ENCODE measurements at regions not wholly inside any gene's neighbourhood (a gene's known extent, or its start where the extent isn't known, plus 50 kb on each side); places are given as distances from the start of the nearest gene placed in this dataset.

- DNase-seq (ENCODE audit: insufficient read length), result no peak
- no peak for TF ChIP-seq POLR2AphosphoS5 (IDR thresholded peaks at IDR 0.05; ENCODE audit: low read depth, low read length)
- TF ChIP-seq POLR2A (IDR thresholded peaks at IDR 0.05; ENCODE audit: low read depth, low read length), result no peak
Measured at GRCh38 chr4:34676400-34676799, 1567.9 kb downstream of the ARAP2 start.

DNA sequence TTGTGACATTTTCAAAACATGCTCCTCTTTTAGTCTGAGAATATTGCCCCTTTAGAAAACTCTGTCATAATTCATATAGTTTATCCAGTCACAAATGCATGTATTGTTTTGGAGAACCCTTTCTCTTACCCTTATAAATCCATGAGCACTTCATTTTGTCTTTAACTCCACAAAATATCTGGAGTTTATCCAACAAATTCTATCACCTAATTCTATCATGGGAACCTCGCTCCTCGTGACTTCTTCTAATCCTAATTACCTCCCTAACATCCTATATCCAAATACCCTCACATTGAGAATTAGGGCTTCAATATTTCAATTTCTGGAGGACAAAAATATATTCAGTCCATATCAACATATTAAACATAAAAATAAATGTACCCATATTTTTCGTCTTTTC lies 1565.9 kb downstream of the ARAP2 start:
- no peak for FAIRE-seq
- TF ChIP-seq POLR2AphosphoS5 (IDR thresholded peaks at IDR 0.05; ENCODE audit: low read depth, low read length) (no peak), TAF1 (IDR thresholded peaks at IDR 0.05; ENCODE audit: borderline replicate concordance, low read depth, low read length) (no peak), POLR2A (IDR thresholded peaks at IDR 0.05; ENCODE audit: low read depth, low read length) (no peak)

More at GRCh38 chr4:34676400-34676799, 1567.9 kb downstream of the ARAP2 start:
- FAIRE-seq, result no peak

DNA sequence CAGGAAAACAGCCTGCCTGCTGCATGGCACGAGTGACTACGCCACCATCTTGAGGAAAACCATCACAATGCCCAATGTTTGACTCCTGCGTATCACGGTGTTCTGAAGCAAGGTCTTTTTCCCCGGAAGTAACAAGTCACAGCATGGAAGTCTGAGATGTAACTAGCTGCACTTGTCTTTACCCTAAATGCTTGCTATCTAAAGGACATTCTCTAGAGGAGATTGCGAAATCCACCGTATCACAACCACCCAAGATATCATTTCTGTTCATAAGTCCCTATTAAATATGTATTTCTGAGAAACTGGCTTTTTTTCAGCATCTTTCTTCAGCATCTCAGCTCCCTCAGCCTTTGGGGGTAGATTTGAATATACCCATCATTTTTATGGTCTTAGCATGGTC lies 1565.1 kb downstream of the ARAP2 start:
- DNase-seq (ENCODE audit: insufficient read length), result no peak
- no peak for FAIRE-seq
- TF ChIP-seq POLR2A (IDR thresholded peaks at IDR 0.05; ENCODE audit: low read depth, low read length) (no peak), TAF1 (IDR thresholded peaks at IDR 0.05; ENCODE audit: borderline replicate concordance, low read depth, low read length) (no peak), POLR2AphosphoS5 (IDR thresholded peaks at IDR 0.05; ENCODE audit: low read depth, low read length) (no peak)

More for the DNA sequence above, 1565.9 kb downstream of the ARAP2 start:
- no peak for DNase-seq (ENCODE audit: insufficient read length)

GRCh38 chr4:34709564-34709963 lies 1534.8 kb downstream of the ARAP2 start:
- TF ChIP-seq POLR2AphosphoS5 (IDR thresholded peaks at IDR 0.05; ENCODE audit: low read depth, low read length) (no peak), POLR2A (IDR thresholded peaks at IDR 0.05; ENCODE audit: low read depth, low read length) (no peak), TAF1 (IDR thresholded peaks at IDR 0.05; ENCODE audit: borderline replicate concordance, low read depth, low read length) (no peak)
- FAIRE-seq (no peak), DNase-seq (ENCODE audit: insufficient read length) (no peak)

DNA sequence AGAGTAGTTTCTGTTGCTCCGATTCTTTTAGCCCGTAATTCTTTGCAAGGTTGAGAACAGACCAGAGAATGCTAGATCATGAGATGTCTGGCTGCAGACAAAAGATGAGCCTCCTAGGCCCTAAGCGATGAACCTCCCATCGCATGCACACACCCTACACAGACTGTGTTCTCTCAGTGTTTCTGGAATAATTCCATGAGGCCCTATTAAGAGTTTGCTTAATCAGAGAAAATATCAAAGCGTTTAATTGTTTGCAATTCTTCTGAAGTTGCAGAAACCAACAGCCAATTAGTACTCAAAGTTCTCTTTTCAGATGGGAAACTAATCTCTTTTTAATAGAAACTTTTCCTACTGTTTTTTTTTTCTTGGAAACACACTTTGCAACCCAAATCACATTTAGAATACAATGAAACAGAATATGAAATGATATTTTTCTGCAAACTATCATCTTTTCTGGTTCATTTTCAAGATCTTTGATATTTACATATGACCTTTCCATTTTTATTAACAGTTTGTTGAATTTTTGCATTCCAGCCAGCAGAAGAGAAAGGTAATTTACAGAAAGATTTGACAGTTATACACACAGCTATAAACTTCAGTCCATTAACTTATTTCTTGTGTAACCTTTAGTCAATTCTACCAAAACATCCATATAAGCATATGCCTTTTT lies 1525.6 kb downstream of the ARAP2 start:
- DNase-seq (ENCODE audit: insufficient read length) (no peak), FAIRE-seq (no peak)
- TF ChIP-seq TAF1 (IDR thresholded peaks at IDR 0.05; ENCODE audit: borderline replicate concordance, low read depth, low read length) (no peak), POLR2AphosphoS5 (IDR thresholded peaks at IDR 0.05; ENCODE audit: low read depth, low read length) (no peak)

DNA sequence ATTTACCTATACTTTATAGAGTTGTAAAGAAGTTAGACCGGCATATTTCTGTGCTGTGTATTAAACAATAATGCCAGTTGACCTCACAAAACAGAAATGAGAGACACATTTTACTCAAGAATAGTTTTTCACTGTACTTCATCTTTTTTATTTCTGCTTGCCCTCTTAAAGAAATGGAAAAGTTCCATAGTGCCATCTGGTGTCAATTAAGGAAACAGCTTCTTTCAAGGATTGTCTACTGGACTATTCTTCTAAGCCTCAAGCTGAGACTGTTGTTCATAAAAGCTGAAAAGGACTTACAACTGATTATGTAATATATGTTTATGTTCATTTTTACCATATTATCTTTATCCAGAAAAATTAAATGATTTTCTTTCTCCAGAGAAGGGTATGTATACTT lies 1523.7 kb downstream of the ARAP2 start:
- FAIRE-seq (no peak), DNase-seq (ENCODE audit: insufficient read length) (no peak)
- TF ChIP-seq TAF1 (IDR thresholded peaks at IDR 0.05; ENCODE audit: borderline replicate concordance, low read depth, low read length) (no peak), POLR2A (IDR thresholded peaks at IDR 0.05; ENCODE audit: low read depth, low read length) (no peak)

GRCh38 chr4:34721835-34722234 lies 1522.5 kb downstream of the ARAP2 start:
- TF ChIP-seq POLR2A (IDR thresholded peaks at IDR 0.05; ENCODE audit: low read depth, low read length), result no peak
- TF ChIP-seq POLR2AphosphoS5 (IDR thresholded peaks at IDR 0.05; ENCODE audit: low read depth, low read length), result no peak
- TF ChIP-seq TAF1 (IDR thresholded peaks at IDR 0.05; ENCODE audit: borderline replicate concordance, low read depth, low read length), result no peak
- DNase-seq (ENCODE audit: insufficient read length) (no peak), FAIRE-seq (no peak)

DNA sequence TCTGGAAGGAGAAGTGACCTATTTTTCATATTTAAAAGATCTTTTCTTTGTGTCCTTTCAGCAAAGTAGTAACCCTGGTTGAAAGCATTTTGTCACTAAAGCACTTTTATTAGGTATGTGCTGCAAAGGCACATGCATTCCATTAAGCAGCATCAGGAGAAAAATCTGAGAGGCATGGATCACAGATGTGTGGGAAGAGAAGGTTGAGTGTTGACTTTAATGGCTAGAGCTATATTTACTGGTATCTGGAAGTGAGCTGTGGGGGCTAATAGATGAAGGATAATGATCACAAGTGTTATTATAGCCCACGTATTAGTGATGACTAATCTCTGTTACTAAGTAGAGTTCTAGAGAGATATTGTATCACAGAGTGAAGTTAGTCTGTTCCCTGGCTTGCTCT lies 1520.7 kb downstream of the ARAP2 start:
- no peak for DNase-seq (ENCODE audit: insufficient read length)
- TF ChIP-seq POLR2A (IDR thresholded peaks at IDR 0.05; ENCODE audit: low read depth, low read length) (no peak), POLR2AphosphoS5 (IDR thresholded peaks at IDR 0.05; ENCODE audit: low read depth, low read length) (no peak), TAF1 (IDR thresholded peaks at IDR 0.05; ENCODE audit: borderline replicate concordance, low read depth, low read length) (no peak)
- FAIRE-seq, result no peak

- FAIRE-seq (no peak), DNase-seq (ENCODE audit: insufficient read length) (no peak)
- no peak for TF ChIP-seq POLR2AphosphoS5 (IDR thresholded peaks at IDR 0.05; ENCODE audit: low read depth, low read length)
- TF ChIP-seq POLR2A (IDR thresholded peaks at IDR 0.05; ENCODE audit: low read depth, low read length), result no peak
Measured at GRCh38 chr4:34724491-34724890, 1519.8 kb downstream of the ARAP2 start.

GRCh38 chr4:34731070-34731469 lies 1513.2 kb downstream of the ARAP2 start:
- DNase-seq (ENCODE audit: insufficient read length) (no peak), FAIRE-seq (no peak)
- TF ChIP-seq TAF1 (IDR thresholded peaks at IDR 0.05; ENCODE audit: borderline replicate concordance, low read depth, low read length), result no peak
- TF ChIP-seq POLR2AphosphoS5 (IDR thresholded peaks at IDR 0.05; ENCODE audit: low read depth, low read length), result no peak
- no peak for TF ChIP-seq POLR2A (IDR thresholded peaks at IDR 0.05; ENCODE audit: low read depth, low read length)

- no peak for TF ChIP-seq POLR2A (IDR thresholded peaks at IDR 0.05; ENCODE audit: low read depth, low read length)
- no peak for TF ChIP-seq TAF1 (IDR thresholded peaks at IDR 0.05; ENCODE audit: borderline replicate concordance, low read depth, low read length)
- TF ChIP-seq POLR2AphosphoS5 (IDR thresholded peaks at IDR 0.05; ENCODE audit: low read depth, low read length), result no peak
- no peak for DNase-seq (ENCODE audit: insufficient read length)
- no peak for FAIRE-seq
Measured at GRCh38 chr4:34732176-34732950, 1512.0 kb downstream of the ARAP2 start.
